ENCODE measurements at regions not wholly inside any gene's neighbourhood (a gene's known extent, or its start where the extent isn't known, plus 50 kb on each side); places are given as distances from the start of the nearest gene placed in this dataset.

DNA sequence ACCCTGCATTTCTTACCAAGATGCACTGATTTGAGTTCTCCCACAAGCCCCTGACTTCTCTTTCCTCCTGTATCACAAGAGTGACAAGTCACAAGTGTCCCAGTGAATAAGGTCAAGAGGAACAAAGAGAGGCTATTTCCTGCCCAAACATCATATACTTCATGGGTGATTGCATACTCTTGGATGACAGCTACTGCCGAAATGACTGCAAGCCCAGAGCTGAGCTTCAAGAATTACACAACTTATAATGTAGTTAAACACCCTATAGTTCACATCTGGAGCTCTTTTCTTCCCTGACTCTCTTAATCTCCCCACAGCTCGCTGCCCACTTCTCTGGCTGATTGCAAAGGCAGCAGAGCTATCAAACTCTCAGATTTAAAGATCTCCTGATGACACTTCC lies 289.7 kb upstream of the PARD3B start:
- Histone ChIP-seq H3K36me3 (ENCODE audit: low read length) (no peaks in the 10 kb centered on the region), H3K27me3 (ENCODE audit: low read length) (no peaks in the 10 kb centered on the region), H4K20me1 (ENCODE audit: low read depth, low read length) (no peaks in the 10 kb centered on the region), H3K27ac (ENCODE audit: low read depth, low read length) (no peak overlapping the region), H3K79me2 (ENCODE audit: insufficient read depth, low read length) (no peaks in the 10 kb centered on the region), H3K9me3 (ENCODE audit: insufficient read depth, low read length) (no peaks in the 10 kb centered on the region), H3K9ac (ENCODE audit: low read length) (no peak overlapping the region), H3K4me3 (ENCODE audit: insufficient read depth, low read length, poor library complexity, severe bottlenecking) (no peak overlapping the region), H3F3A (ENCODE audit: insufficient read depth) (no peaks in the 10 kb centered on the region), H2AFZ (ENCODE audit: low read depth, low read length, severe bottlenecking) (no peak overlapping the region), H3K9me2 (replicated peaks; ENCODE audit: insufficient read depth, low read length) (no peaks in the 10 kb centered on the region), H3K4me2 (ENCODE audit: low read depth, low read length, poor library complexity, severe bottlenecking) (no peak overlapping the region)
- TF ChIP-seq EZH2phosphoT487 (conservative IDR thresholded peaks at IDR 0.05; ENCODE audit: low read length), result no peak
- TF ChIP-seq, protein P1, sequence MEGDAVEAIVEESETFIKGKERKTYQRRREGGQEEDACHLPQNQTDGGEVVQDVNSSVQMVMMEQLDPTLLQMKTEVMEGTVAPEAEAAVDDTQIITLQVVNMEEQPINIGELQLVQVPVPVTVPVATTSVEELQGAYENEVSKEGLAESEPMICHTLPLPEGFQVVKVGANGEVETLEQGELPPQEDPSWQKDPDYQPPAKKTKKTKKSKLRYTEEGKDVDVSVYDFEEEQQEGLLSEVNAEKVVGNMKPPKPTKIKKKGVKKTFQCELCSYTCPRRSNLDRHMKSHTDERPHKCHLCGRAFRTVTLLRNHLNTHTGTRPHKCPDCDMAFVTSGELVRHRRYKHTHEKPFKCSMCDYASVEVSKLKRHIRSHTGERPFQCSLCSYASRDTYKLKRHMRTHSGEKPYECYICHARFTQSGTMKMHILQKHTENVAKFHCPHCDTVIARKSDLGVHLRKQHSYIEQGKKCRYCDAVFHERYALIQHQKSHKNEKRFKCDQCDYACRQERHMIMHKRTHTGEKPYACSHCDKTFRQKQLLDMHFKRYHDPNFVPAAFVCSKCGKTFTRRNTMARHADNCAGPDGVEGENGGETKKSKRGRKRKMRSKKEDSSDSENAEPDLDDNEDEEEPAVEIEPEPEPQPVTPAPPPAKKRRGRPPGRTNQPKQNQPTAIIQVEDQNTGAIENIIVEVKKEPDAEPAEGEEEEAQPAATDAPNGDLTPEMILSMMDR (IDR thresholded peaks at IDR 0.05; ENCODE audit: insufficient read depth, low read length, poor library complexity, severe bottlenecking), result no peak

DNA sequence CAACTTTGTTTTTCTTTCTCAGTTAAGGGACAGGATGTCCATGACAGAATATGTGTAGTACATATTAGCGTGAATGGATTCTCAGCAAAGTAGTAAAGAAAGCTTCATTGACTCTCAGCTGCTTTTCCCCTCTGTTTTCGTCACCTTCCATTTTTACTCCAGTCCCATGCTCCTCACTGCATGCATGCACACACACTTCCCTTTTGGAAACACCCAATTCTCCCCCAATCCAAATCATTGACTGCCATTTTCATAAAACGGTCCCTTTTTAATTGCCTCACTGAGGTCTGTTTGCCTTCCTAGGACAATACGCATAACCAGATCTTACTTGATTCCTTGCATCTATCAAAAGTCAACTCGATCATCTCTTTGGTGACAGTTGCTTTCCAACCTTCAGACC lies 287.5 kb upstream of the PARD3B start:
- Histone ChIP-seq H3K4me2 (ENCODE audit: low read depth, low read length, poor library complexity, severe bottlenecking) (no peak overlapping the region), H3K27ac (ENCODE audit: low read depth, low read length) (no peak overlapping the region)
- TF ChIP-seq, protein P1 (IDR thresholded peaks at IDR 0.05; ENCODE audit: insufficient read depth, low read length, poor library complexity, severe bottlenecking), result no peak
- no peak for TF ChIP-seq EZH2phosphoT487 (conservative IDR thresholded peaks at IDR 0.05; ENCODE audit: low read length)

GRCh38 chr2:204258890-204259289 lies 286.4 kb upstream of the PARD3B start:
- Histone ChIP-seq H3K27ac (ENCODE audit: low read depth, low read length) (no peak overlapping the region), H3K9me3 (ENCODE audit: insufficient read depth, low read length) (no peaks in the 10 kb centered on the region), H3K36me3 (ENCODE audit: low read length) (no peaks in the 10 kb centered on the region), H3K9me2 (replicated peaks; ENCODE audit: insufficient read depth, low read length) (no peaks in the 10 kb centered on the region), H2AFZ (ENCODE audit: low read depth, low read length, severe bottlenecking) (no peak overlapping the region), H3K4me2 (ENCODE audit: low read depth, low read length, poor library complexity, severe bottlenecking) (no peak overlapping the region), H3K79me2 (ENCODE audit: insufficient read depth, low read length) (no peaks in the 10 kb centered on the region), H3K4me3 (ENCODE audit: insufficient read depth, low read length, poor library complexity, severe bottlenecking) (no peak overlapping the region), H3K27me3 (ENCODE audit: low read length) (no peaks in the 10 kb centered on the region), H3K9ac (ENCODE audit: low read length) (no peak overlapping the region), H4K20me1 (ENCODE audit: low read depth, low read length) (no peaks in the 10 kb centered on the region), H3F3A (ENCODE audit: insufficient read depth) (no peaks in the 10 kb centered on the region)
- no peak for TF ChIP-seq EZH2phosphoT487 (conservative IDR thresholded peaks at IDR 0.05; ENCODE audit: low read length)
- TF ChIP-seq, protein P1 (IDR thresholded peaks at IDR 0.05; ENCODE audit: insufficient read depth, low read length, poor library complexity, severe bottlenecking), result no peak

More for the DNA sequence above, 287.5 kb upstream of the PARD3B start:
- H3F3A ChIP-seq (ENCODE audit: insufficient read depth), result no peaks in the 10 kb centered on the region
- no peaks in the 10 kb centered on the region for H3K9me2 ChIP-seq (replicated peaks; ENCODE audit: insufficient read depth, low read length)
- no peak overlapping the region for H3K4me3 ChIP-seq (ENCODE audit: insufficient read depth, low read length, poor library complexity, severe bottlenecking)
- H3K9me3 ChIP-seq (ENCODE audit: insufficient read depth, low read length), result no peaks in the 10 kb centered on the region
- H3K9ac ChIP-seq (ENCODE audit: low read length), result no peak overlapping the region
- H3K79me2 ChIP-seq (ENCODE audit: insufficient read depth, low read length), result no peaks in the 10 kb centered on the region
- no peaks in the 10 kb centered on the region for H3K27me3 ChIP-seq (ENCODE audit: low read length)
- H4K20me1 ChIP-seq (ENCODE audit: low read depth, low read length), result no peaks in the 10 kb centered on the region
- no peaks in the 10 kb centered on the region for H3K36me3 ChIP-seq (ENCODE audit: low read length)
- H2AFZ ChIP-seq (ENCODE audit: low read depth, low read length, severe bottlenecking), result no peak overlapping the region
